ENCODE measurements at regions not wholly inside any gene's neighbourhood (a gene's known extent, or its start where the extent isn't known, plus 50 kb on each side); places are given as distances from the start of the nearest gene placed in this dataset.

DNA sequence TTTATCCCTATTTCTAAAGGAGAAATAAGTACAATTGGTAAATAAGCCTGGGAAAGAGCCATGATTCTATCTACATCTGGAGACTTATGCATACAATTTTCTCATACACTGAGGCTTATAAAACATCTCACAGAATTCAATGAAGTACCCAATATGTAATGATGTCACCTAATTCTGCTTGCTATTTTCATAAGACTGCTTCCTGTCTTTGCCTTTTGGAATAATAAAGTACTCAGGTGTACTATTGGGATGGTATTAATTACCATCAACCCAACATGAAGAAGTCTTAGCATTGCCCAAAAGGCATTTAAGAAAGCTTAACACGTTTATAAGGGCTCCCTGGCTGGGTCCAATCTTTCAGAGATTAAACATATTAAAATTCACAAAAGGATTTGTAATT is 216.4 kb upstream of the TSHZ2 start:
- TF ChIP-seq POLR2AphosphoS5 (IDR thresholded peaks at IDR 0.05; ENCODE audit: low read depth, low read length), result no peak
- TF ChIP-seq CTCF (IDR thresholded peaks at IDR 0.05), result no peak
- no peak for TF ChIP-seq SIN3A (IDR thresholded peaks at IDR 0.05; ENCODE audit: borderline replicate concordance, insufficient read depth, low read depth, low read length)
- TF ChIP-seq REST (IDR thresholded peaks at IDR 0.05; ENCODE audit: insufficient read depth in 1 of 2, low read depth in 2 of 2, low read length in 1 of 2), result no peak
